ENCODE measurements at regions not wholly inside any gene's neighbourhood (a gene's known extent, or its start where the extent isn't known, plus 50 kb on each side); places are given as distances from the start of the nearest gene placed in this dataset.

- 80 to 89% methylated on average over 6 of the region's 6 CpGs for WGBS, 2 donors
- no peak overlapping the region for H3K4me3 ChIP-seq (ENCODE audit: low read depth, poor library complexity, severe bottlenecking)
- intact Hi-C loops (cut with DNase I; ENCODE audit: low total_unique reads): no loop called here
- DNase-seq (ENCODE audit: low spot score in 2 of 2): no peak
- TF ChIP-seq CTCF (IDR thresholded peaks at IDR 0.05) (no peak), POLR2A (IDR thresholded peaks at IDR 0.05) (no peak)
These were observed 463.0 kb downstream of the EPHA3 start for GRCh38 chr3:89570465-89570864.

- intact Hi-C loops (cut with DNase I; ENCODE audit: low total_unique reads): no loop called here
- TF ChIP-seq POLR2A (IDR thresholded peaks at IDR 0.05): no peak
- TF ChIP-seq CTCF (IDR thresholded peaks at IDR 0.05): no peak
- DNase-seq (ENCODE audit: low spot score in 2 of 2): no peak
- no peak overlapping the region for H3K4me3 ChIP-seq (ENCODE audit: low read depth, poor library complexity, severe bottlenecking)
- 58 to 88% methylated on average over 8 to 10 of the region's 10 CpGs for WGBS, 2 donors
These were observed 463.9 kb downstream of the EPHA3 start for GRCh38 chr3:89571298-89571697.

GRCh38 chr3:89571707-89572106 is 464.3 kb downstream of the EPHA3 start:
- no peak for TF ChIP-seq CTCF (IDR thresholded peaks at IDR 0.05)
- TF ChIP-seq POLR2A (IDR thresholded peaks at IDR 0.05): no peak
- no peak for DNase-seq (ENCODE audit: low spot score in 2 of 2)
- intact Hi-C loops (cut with DNase I; ENCODE audit: low total_unique reads): no loop called here
- WGBS, 2 donors: 52 to 55% methylated on average over 7 of the region's 7 CpGs
- H3K4me3 ChIP-seq (ENCODE audit: low read depth, poor library complexity, severe bottlenecking): no peak overlapping the region

GRCh38 chr3:89572261-89572660 is 464.8 kb downstream of the EPHA3 start:
- 80 to 82% methylated on average over 1 of the region's 1 CpG for WGBS, 2 donors
- H3K4me3 ChIP-seq (ENCODE audit: low read depth, poor library complexity, severe bottlenecking): no peak overlapping the region
- DNase-seq (ENCODE audit: low spot score in 2 of 2): no peak
- TF ChIP-seq CTCF (IDR thresholded peaks at IDR 0.05): no peak
- no peak for TF ChIP-seq POLR2A (IDR thresholded peaks at IDR 0.05)
- intact Hi-C loops (cut with DNase I; ENCODE audit: low total_unique reads): no loop called here

- no peak overlapping the region for H3K4me3 ChIP-seq (ENCODE audit: low read depth, poor library complexity, severe bottlenecking)
- intact Hi-C loops (cut with DNase I; ENCODE audit: low total_unique reads): no loop called here
- TF ChIP-seq CTCF (IDR thresholded peaks at IDR 0.05) (no peak), POLR2A (IDR thresholded peaks at IDR 0.05) (no peak)
- no peak for DNase-seq (ENCODE audit: low spot score in 2 of 2)
- WGBS, 2 donors: 51 to 70% methylated on average over 1 of the region's 1 CpG
These were observed 469.0 kb downstream of the EPHA3 start for GRCh38 chr3:89576417-89576816.
